ENCODE measurements at regions not wholly inside any gene's neighbourhood (a gene's known extent, or its start where the extent isn't known, plus 50 kb on each side); places are given as distances from the start of the nearest gene placed in this dataset.

DNA sequence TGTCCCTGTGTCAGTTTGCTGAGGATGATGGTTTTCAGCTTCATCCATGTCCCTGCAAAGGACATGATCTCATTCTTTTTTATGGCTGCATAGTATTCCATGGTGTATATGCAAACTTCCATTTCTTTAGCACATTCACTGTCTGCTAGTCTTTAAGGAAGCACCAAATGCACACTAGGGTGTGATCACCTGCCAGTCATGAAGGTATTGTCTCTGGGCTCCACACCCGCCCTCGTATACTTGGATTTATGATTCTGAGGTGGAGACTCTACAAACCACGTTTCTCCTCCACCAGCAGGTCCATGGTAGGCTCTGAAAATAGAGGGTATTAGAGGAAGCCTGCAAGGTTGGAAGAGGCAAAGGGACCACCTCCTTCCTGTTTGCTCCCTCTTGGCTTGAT lies 75.9 kb upstream of the MAML3 start:
- ATAC-seq: no peak

DNA sequence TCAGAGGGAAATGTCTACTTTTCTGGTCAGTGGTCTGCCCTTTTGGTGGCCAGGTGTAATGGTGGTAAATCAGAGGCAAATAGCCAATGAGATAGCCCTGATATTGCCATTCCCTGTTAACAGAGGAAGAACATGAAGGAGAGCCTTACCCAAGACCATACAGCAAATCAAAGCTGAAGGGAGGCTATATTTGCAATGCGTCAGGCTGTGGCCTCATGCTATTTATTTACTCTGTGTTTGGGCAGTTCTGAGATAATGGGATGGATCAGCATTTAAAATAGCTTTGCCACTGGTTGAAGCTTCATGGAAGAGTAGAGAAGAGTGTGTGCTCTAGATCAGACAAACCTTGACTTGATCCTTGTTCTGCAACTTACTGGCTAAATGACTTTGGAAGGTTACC lies 73.3 kb upstream of the MAML3 start:
- TF ChIP-seq ISL1 (CRISPR knock-in tag; IDR thresholded peaks at IDR 0.05): no peak
- no peak for TF ChIP-seq PPARA (CRISPR knock-in tag; IDR thresholded peaks at IDR 0.05; ENCODE audit: borderline replicate concordance)
- TF ChIP-seq, protein P1, sequence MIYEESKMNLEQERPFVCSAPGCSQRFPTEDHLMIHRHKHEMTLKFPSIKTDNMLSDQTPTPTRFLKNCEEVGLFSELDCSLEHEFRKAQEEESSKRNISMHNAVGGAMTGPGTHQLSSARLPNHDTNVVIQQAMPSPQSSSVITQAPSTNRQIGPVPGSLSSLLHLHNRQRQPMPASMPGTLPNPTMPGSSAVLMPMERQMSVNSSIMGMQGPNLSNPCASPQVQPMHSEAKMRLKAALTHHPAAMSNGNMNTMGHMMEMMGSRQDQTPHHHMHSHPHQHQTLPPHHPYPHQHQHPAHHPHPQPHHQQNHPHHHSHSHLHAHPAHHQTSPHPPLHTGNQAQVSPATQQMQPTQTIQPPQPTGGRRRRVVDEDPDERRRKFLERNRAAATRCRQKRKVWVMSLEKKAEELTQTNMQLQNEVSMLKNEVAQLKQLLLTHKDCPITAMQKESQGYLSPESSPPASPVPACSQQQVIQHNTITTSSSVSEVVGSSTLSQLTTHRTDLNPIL (CRISPR knock-in tag; IDR thresholded peaks at IDR 0.05; ENCODE audit: low read depth): no peak
- TF ChIP-seq, protein P2, sequence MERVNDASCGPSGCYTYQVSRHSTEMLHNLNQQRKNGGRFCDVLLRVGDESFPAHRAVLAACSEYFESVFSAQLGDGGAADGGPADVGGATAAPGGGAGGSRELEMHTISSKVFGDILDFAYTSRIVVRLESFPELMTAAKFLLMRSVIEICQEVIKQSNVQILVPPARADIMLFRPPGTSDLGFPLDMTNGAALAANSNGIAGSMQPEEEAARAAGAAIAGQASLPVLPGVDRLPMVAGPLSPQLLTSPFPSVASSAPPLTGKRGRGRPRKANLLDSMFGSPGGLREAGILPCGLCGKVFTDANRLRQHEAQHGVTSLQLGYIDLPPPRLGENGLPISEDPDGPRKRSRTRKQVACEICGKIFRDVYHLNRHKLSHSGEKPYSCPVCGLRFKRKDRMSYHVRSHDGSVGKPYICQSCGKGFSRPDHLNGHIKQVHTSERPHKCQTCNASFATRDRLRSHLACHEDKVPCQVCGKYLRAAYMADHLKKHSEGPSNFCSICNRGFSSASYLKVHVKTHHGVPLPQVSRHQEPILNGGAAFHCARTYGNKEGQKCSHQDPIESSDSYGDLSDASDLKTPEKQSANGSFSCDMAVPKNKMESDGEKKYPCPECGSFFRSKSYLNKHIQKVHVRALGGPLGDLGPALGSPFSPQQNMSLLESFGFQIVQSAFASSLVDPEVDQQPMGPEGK (CRISPR knock-in tag; IDR thresholded peaks at IDR 0.05; ENCODE audit: borderline replicate concordance): no peak
- no peak for TF ChIP-seq ZNF565 (CRISPR knock-in tag; conservative IDR thresholded peaks at IDR 0.05; ENCODE audit: low read depth)
- no peak for TF ChIP-seq ZFP30 (CRISPR knock-in tag; IDR thresholded peaks at IDR 0.05)
- no peak for ATAC-seq

More for the DNA sequence above, 75.9 kb upstream of the MAML3 start:
- TF ChIP-seq OSR1 (CRISPR knock-in tag; IDR thresholded peaks at IDR 0.05): no peak
- no peak for TF ChIP-seq PPARA (CRISPR knock-in tag; IDR thresholded peaks at IDR 0.05; ENCODE audit: borderline replicate concordance)
- TF ChIP-seq, protein P3, sequence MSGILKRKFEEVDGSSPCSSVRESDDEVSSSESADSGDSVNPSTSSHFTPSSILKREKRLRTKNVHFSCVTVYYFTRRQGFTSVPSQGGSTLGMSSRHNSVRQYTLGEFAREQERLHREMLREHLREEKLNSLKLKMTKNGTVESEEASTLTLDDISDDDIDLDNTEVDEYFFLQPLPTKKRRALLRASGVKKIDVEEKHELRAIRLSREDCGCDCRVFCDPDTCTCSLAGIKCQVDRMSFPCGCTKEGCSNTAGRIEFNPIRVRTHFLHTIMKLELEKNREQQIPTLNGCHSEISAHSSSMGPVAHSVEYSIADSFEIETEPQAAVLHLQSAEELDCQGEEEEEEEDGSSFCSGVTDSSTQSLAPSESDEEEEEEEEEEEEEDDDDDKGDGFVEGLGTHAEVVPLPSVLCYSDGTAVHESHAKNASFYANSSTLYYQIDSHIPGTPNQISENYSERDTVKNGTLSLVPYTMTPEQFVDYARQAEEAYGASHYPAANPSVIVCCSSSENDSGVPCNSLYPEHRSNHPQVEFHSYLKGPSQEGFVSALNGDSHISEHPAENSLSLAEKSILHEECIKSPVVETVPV (CRISPR knock-in tag; IDR thresholded peaks at IDR 0.05): no peak
- no peak for TF ChIP-seq SNAI2 (CRISPR knock-in tag; IDR thresholded peaks at IDR 0.05)
- TF ChIP-seq TCF4 (CRISPR knock-in tag; IDR thresholded peaks at IDR 0.05; ENCODE audit: borderline replicate concordance): no peak
- no peak for TF ChIP-seq RARB (CRISPR knock-in tag; IDR thresholded peaks at IDR 0.05)
- no peak for TF ChIP-seq ZNF565 (CRISPR knock-in tag; conservative IDR thresholded peaks at IDR 0.05; ENCODE audit: low read depth)
- TF ChIP-seq ZFP30 (CRISPR knock-in tag; IDR thresholded peaks at IDR 0.05): no peak
- no peak for TF ChIP-seq GLIS3 (CRISPR knock-in tag; IDR thresholded peaks at IDR 0.05)
- no peak for TF ChIP-seq ZNF8 (CRISPR knock-in tag; IDR thresholded peaks at IDR 0.05)

DNA sequence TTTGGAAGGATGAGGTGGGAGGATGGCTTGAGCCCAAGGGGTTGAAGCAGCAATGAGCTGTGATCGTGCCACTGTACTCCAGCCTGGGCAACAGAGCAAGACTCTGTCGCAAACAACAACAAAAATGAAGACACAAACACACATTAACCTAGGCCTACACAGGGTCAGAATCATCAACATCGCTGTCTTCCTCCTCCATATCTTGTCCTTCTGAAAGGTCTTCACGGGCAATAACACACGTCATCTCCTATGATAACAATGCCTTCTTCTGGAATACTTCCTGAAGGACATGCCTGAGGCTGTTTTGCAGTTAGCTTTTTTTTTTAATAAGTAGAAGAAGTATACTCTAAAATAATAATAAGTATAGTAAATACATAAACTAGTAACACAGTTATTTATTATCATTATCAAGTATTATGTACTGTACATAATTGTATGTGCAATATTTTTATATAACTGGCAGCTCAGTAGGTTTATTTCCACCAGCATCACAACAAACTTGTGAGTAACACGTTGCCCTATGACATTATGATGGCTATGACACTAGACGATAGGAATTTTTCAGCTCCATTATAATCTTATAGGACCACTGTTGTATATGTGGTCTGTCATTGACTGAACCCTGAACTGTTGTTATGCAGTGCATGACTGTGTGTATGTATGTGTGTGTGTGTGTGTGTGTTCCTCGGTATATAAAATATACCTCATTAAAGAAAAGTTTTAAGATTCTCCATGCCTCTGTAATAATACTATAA lies 69.2 kb upstream of the MAML3 start:
- no peak for ATAC-seq
- TF ChIP-seq PPARA (CRISPR knock-in tag; IDR thresholded peaks at IDR 0.05; ENCODE audit: borderline replicate concordance) (no peak), TOX (CRISPR knock-in tag; IDR thresholded peaks at IDR 0.05; ENCODE audit: borderline replicate concordance) (no peak), OSR1 (CRISPR knock-in tag; IDR thresholded peaks at IDR 0.05) (no peak)

DNA sequence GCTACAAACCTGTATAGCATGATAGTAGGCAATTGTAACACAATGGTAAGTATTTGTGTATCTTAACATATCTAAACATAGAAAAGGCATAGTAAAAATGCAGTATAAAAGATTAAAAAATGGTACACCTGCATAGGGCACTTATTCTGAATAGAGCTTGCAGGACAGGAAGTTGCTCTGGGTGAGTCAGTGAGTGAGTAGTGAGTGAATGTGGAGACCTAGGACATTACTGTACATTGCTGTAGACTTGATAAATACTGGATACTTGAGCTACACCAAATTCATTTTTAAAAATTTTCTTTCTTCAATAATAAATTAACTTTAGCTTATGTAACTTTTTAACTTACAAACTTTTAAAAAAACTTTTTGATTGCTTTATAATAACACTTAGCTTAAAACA lies 68.2 kb upstream of the MAML3 start:
- TF ChIP-seq SNAI2 (CRISPR knock-in tag; IDR thresholded peaks at IDR 0.05) (no peak), ESRRG (CRISPR knock-in tag; IDR thresholded peaks at IDR 0.05) (no peak), ZNF8 (CRISPR knock-in tag; IDR thresholded peaks at IDR 0.05) (no peak), OSR1 (CRISPR knock-in tag; IDR thresholded peaks at IDR 0.05) (no peak), PPARA (CRISPR knock-in tag; IDR thresholded peaks at IDR 0.05; ENCODE audit: borderline replicate concordance) (no peak)
- TF ChIP-seq, protein P4, sequence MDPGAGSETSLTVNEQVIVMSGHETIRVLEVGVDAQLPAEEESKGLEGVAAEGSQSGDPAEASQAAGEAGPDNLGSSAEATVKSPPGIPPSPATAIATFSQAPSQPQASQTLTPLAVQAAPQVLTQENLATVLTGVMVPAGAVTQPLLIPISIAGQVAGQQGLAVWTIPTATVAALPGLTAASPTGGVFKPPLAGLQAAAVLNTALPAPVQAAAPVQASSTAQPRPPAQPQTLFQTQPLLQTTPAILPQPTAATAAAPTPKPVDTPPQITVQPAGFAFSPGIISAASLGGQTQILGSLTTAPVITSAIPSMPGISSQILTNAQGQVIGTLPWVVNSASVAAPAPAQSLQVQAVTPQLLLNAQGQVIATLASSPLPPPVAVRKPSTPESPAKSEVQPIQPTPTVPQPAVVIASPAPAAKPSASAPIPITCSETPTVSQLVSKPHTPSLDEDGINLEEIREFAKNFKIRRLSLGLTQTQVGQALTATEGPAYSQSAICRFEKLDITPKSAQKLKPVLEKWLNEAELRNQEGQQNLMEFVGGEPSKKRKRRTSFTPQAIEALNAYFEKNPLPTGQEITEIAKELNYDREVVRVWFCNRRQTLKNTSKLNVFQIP (CRISPR knock-in tag; IDR thresholded peaks at IDR 0.05; ENCODE audit: borderline replicate concordance, low read depth): no peak
- no peak for ATAC-seq

DNA sequence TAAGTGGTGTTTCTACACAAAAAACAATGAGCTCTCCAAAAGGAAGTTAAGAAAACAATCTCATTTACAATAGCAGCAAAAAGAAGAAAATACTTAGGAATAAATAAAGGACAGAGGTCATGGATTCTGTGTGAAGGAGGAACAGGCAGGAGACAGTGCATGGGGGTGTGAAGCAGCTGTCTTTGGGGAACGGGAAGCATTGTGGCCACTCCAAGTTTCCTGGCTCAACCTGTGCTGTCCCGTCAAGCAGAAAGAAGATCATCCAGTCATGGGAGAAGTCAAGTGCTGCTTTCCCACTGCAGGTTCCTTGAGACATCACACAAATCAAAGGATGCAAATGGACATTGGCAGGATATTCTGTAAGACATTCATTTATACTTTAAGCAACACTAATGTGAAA lies 66.1 kb upstream of the MAML3 start:
- ATAC-seq: no peak
- TF ChIP-seq CSDC2 (CRISPR knock-in tag; IDR thresholded peaks at IDR 0.05) (no peak), ZFP3 (CRISPR knock-in tag; IDR thresholded peaks at IDR 0.05) (no peak), ZNF565 (CRISPR knock-in tag; conservative IDR thresholded peaks at IDR 0.05; ENCODE audit: low read depth) (no peak), ZC3H10 (CRISPR knock-in tag; IDR thresholded peaks at IDR 0.05) (no peak), ESRRG (CRISPR knock-in tag; IDR thresholded peaks at IDR 0.05) (no peak), SNAI2 (CRISPR knock-in tag; IDR thresholded peaks at IDR 0.05) (no peak), ZNF70 (CRISPR knock-in tag; IDR thresholded peaks at IDR 0.05) (no peak), TCF4 (CRISPR knock-in tag; IDR thresholded peaks at IDR 0.05; ENCODE audit: borderline replicate concordance) (no peak), GLIS3 (CRISPR knock-in tag; IDR thresholded peaks at IDR 0.05) (no peak), RARB (CRISPR knock-in tag; IDR thresholded peaks at IDR 0.05) (no peak), ZNF8 (CRISPR knock-in tag; IDR thresholded peaks at IDR 0.05) (no peak), TOX (CRISPR knock-in tag; IDR thresholded peaks at IDR 0.05; ENCODE audit: borderline replicate concordance) (no peak), BACH2 (CRISPR knock-in tag; IDR thresholded peaks at IDR 0.05; ENCODE audit: borderline replicate concordance) (no peak), PPARA (CRISPR knock-in tag; IDR thresholded peaks at IDR 0.05; ENCODE audit: borderline replicate concordance) (no peak)
- TF ChIP-seq, protein P2 (CRISPR knock-in tag; IDR thresholded peaks at IDR 0.05; ENCODE audit: borderline replicate concordance): no peak
- TF ChIP-seq, protein P5, sequence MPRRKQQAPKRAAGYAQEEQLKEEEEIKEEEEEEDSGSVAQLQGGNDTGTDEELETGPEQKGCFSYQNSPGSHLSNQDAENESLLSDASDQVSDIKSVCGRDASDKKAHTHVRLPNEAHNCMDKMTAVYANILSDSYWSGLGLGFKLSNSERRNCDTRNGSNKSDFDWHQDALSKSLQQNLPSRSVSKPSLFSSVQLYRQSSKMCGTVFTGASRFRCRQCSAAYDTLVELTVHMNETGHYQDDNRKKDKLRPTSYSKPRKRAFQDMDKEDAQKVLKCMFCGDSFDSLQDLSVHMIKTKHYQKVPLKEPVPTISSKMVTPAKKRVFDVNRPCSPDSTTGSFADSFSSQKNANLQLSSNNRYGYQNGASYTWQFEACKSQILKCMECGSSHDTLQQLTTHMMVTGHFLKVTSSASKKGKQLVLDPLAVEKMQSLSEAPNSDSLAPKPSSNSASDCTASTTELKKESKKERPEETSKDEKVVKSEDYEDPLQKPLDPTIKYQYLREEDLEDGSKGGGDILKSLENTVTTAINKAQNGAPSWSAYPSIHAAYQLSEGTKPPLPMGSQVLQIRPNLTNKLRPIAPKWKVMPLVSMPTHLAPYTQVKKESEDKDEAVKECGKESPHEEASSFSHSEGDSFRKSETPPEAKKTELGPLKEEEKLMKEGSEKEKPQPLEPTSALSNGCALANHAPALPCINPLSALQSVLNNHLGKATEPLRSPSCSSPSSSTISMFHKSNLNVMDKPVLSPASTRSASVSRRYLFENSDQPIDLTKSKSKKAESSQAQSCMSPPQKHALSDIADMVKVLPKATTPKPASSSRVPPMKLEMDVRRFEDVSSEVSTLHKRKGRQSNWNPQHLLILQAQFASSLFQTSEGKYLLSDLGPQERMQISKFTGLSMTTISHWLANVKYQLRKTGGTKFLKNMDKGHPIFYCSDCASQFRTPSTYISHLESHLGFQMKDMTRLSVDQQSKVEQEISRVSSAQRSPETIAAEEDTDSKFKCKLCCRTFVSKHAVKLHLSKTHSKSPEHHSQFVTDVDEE (CRISPR knock-in tag; IDR thresholded peaks at IDR 0.05): no peak
